PC-9 (cell line): ENCODE measurements at regions not wholly inside any gene's neighbourhood (a gene's known extent, or its start where the extent isn't known, plus 50 kb on each side); places are given as distances from the start of the nearest gene placed in this dataset.

Experiments used
- BruUV-seq: library from RNA; stranded (reverse); fragments of 400-500 nt; replicated peaks from 2 replicates; lab custom pipeline; 2021; lab: Mats Ljungman, UMichigan
- CTCF ChIA-PET: fragments of 300-600 bp; sonication (Branson Sonifier 250); formaldehyde crosslinking; loops from one replicate; lab custom pipeline; 2022; ENCODE audit warnings: antibody characterized with exemption; lab: Charles Lee
- POLR2A ChIA-PET: fragments of 300-600 bp; sonication (Branson Sonifier 250); formaldehyde crosslinking; loops from one replicate; lab custom pipeline; 2022; ENCODE audit warnings: antibody characterized with exemption; ENCODE audit not compliant: unreplicated experiment; lab: Charles Lee
- DNase-seq, 2 experiments: peaks; one replicate each; pipeline versions ENCODE4 v3.0.0 to v3.0.0-alpha.2; 2015 to 2022; ENCODE audit warnings: mixed read lengths in 1 of 2
- H2AFZ ChIP-seq: fragments of 200-600 bp; sonication (generic); 2 replicates; pipeline ENCODE4 v1.8.1; 2017; ENCODE audit warnings: antibody characterized with exemption
- H3F3A ChIP-seq: fragments of 200-600 bp; sonication (generic); 2 replicates; pipeline ENCODE4 v1.8.1; 2017; ENCODE audit warnings: antibody characterized with exemption, mild to moderate bottlenecking, low read depth; ENCODE audit not compliant: insufficient read depth
- H3K27ac ChIP-seq: fragments of 200-600 bp; sonication (generic); 2 replicates; pipeline ENCODE4 v1.6.1; 2016; ENCODE audit warnings: mixed run types
- H3K27me3 ChIP-seq: fragments of 200-600 bp; sonication (generic); 2 replicates; pipeline ENCODE4 v1.6.1; 2016; ENCODE audit warnings: low read depth, mixed run types; ENCODE audit not compliant: insufficient read depth
- H3K36me3 ChIP-seq: fragments of 200-600 bp; sonication (generic); 2 replicates; pipeline ENCODE4 v1.6.1; 2016; ENCODE audit warnings: low read depth, mixed run types
- H3K4me1 ChIP-seq: fragments of 200-600 bp; sonication (generic); replicated peaks from 2 replicates; pipeline ENCODE4 v1.6.1; 2016; ENCODE audit warnings: mixed run types; ENCODE audit not compliant: insufficient read depth
- H3K4me2 ChIP-seq: fragments of 200-600 bp; sonication (generic); 2 replicates; pipeline ENCODE4 v1.6.1; 2017; ENCODE audit warnings: mixed run types
- H3K4me3 ChIP-seq: fragments of 200-600 bp; sonication (generic); 2 replicates; pipeline ENCODE4 v1.6.1; 2016; ENCODE audit warnings: mixed run types
- H3K79me2 ChIP-seq: fragments of 200-600 bp; sonication (generic); 2 replicates; pipeline ENCODE4 v1.6.1; 2017; ENCODE audit warnings: low read depth, mixed run types
- H3K9me2 ChIP-seq: fragments of 200-600 bp; sonication (generic); 2 replicates; pipeline ENCODE4 v1.8.1; 2017; ENCODE audit warnings: mild to moderate bottlenecking; ENCODE audit not compliant: insufficient read depth
- H3K9me3 ChIP-seq: fragments of 200-600 bp; sonication (generic); 2 replicates; pipeline ENCODE4 v1.8.1; 2016; ENCODE audit warnings: low read depth; ENCODE audit not compliant: insufficient read depth
- H4K20me1 ChIP-seq: fragments of 200-600 bp; sonication (generic); 2 replicates; pipeline ENCODE4 v1.8.1; 2017; ENCODE audit not compliant: insufficient read depth
- CTCF ChIP-seq: fragments of 200-600 bp; sonication (generic); conservative IDR thresholded peaks from 2 replicates; pipeline ENCODE4 v1.6.1; 2017; ENCODE audit warnings: mixed run types, antibody characterized with exemption, mild to moderate bottlenecking, moderate library complexity
- EZH2 ChIP-seq: fragments of 200-600 bp; sonication (generic); IDR thresholded peaks from 2 replicates; pipeline ENCODE4 v1.8.0; 2017; ENCODE audit warnings: antibody characterized with exemption, low read depth
- intact Hi-C: fragments of 100-400 bp; cut with micrococcal nuclease; formaldehyde crosslinking; loops from one replicate; pipeline ENCODE4 v1.10.0; 2022; ENCODE audit not compliant: unreplicated experiment

- CTCF ChIA-PET = no interaction called here
- no peak for TF ChIP-seq EZH2
- TF ChIP-seq CTCF = no peak
- Histone ChIP-seq H3K27ac (no peak overlapping the region), H4K20me1 (no peaks in the 10 kb centered on the region), H3F3A (no peaks in the 10 kb centered on the region), H3K9me3 (no peaks in the 10 kb centered on the region; the same call in 1 of the 2 replicates), H3K36me3 (no peaks in the 10 kb centered on the region), H3K4me2 (no peak overlapping the region), H3K27me3 (no peaks in the 10 kb centered on the region), H3K4me3 (no peak overlapping the region), H3K79me2 (no peaks in the 10 kb centered on the region), H3K9me2 (no peaks in the 10 kb centered on the region), H3K4me1 (no peaks in the 10 kb centered on the region), H2AFZ (no peak overlapping the region)
- POLR2A ChIA-PET = no interaction called here
- BruUV-seq = no TSS peak
- intact Hi-C loops = no loop called here
- DNase-seq = no peak
Observed at GRCh38 chr5:126096442-126097006, 326.7 kb upstream of the GRAMD2B start.

GRCh38 chr5:126097876-126098275 is 325.3 kb upstream of the GRAMD2B start:
- Histone ChIP-seq H2AFZ (no peak overlapping the region), H3F3A (no peaks in the 10 kb centered on the region), H3K36me3 (no peaks in the 10 kb centered on the region), H3K4me1 (no peaks in the 10 kb centered on the region), H3K27ac (no peak overlapping the region), H3K4me3 (no peak overlapping the region), H3K9me2 (no peaks in the 10 kb centered on the region), H3K79me2 (no peaks in the 10 kb centered on the region), H4K20me1 (no peaks in the 10 kb centered on the region), H3K27me3 (no peaks in the 10 kb centered on the region), H3K9me3 (no peaks in the 10 kb centered on the region; the same call in 1 of the 2 replicates), H3K4me2 (no peak overlapping the region)
- intact Hi-C loops = no loop called here
- no peak for DNase-seq
- CTCF ChIA-PET = no interaction called here
- POLR2A ChIA-PET = no interaction called here
- BruUV-seq = no TSS peak
- TF ChIP-seq CTCF (no peak), EZH2 (no peak)

- BruUV-seq = no TSS peak
- Histone ChIP-seq H4K20me1 (no peaks in the 10 kb centered on the region), H3K4me3 (no peak overlapping the region), H3K4me2 (no peak overlapping the region), H3F3A (no peaks in the 10 kb centered on the region), H3K27ac (no peak overlapping the region), H3K79me2 (no peaks in the 10 kb centered on the region), H3K27me3 (no peaks in the 10 kb centered on the region), H3K36me3 (no peaks in the 10 kb centered on the region), H3K9me3 (no peaks in the 10 kb centered on the region; the same call in 1 of the 2 replicates), H2AFZ (no peak overlapping the region), H3K9me2 (no peaks in the 10 kb centered on the region), H3K4me1 (no peaks in the 10 kb centered on the region)
- CTCF ChIA-PET = no interaction called here
- intact Hi-C loops = no loop called here
- no peak for DNase-seq
- POLR2A ChIA-PET = no interaction called here
- TF ChIP-seq EZH2 = no peak
- TF ChIP-seq CTCF = no peak
Observed at GRCh38 chr5:126098330-126099017, 324.7 kb upstream of the GRAMD2B start.
